HG03565 (cell line): ENCODE measurements at regions not wholly inside any gene's neighbourhood (a gene's known extent, or its start where the extent isn't known, plus 50 kb on each side); places are given as distances from the start of the nearest gene placed in this dataset.

Experiments used
- ATAC-seq: cut with Tn5 transposase; IDR thresholded peaks from one replicate; pipeline ENCODE4 v1.9.1; 2021; ENCODE audit warnings: mild to moderate bottlenecking, moderate library complexity; ENCODE audit not compliant: unreplicated experiment

GRCh38 chr2:126177479-126177878 is 478.5 kb upstream of the GYPC start:
- no peak for ATAC-seq

- ATAC-seq, result no peak
These were observed 468.3 kb upstream of the GYPC start for GRCh38 chr2:126187668-126188067.

- ATAC-seq, result no peak
These were observed 466.4 kb upstream of the GYPC start for GRCh38 chr2:126189527-126189926.

- ATAC-seq, result no peak
These were observed 455.4 kb upstream of the GYPC start for GRCh38 chr2:126200538-126200937.

- no peak for ATAC-seq
These were observed 447.7 kb upstream of the GYPC start for GRCh38 chr2:126208266-126208665.

GRCh38 chr2:126212735-126213134 is 443.2 kb upstream of the GYPC start:
- ATAC-seq, result no peak

GRCh38 chr2:126219081-126219480 is 436.9 kb upstream of the GYPC start:
- ATAC-seq, result no peak

GRCh38 chr2:126220331-126220730 is 435.6 kb upstream of the GYPC start:
- ATAC-seq, result no peak

GRCh38 chr2:126221506-126221905 is 434.5 kb upstream of the GYPC start:
- no peak for ATAC-seq

- ATAC-seq, result no peak
These were observed 433.7 kb upstream of the GYPC start for GRCh38 chr2:126222278-126222677.

- ATAC-seq, result no peak
These were observed 431.2 kb upstream of the GYPC start for GRCh38 chr2:126224776-126225175.

- peak; percentile 41 for ATAC-seq
These were observed 428.7 kb upstream of the GYPC start for GRCh38 chr2:126227250-126227649.

GRCh38 chr2:126228531-126228930 is 427.4 kb upstream of the GYPC start:
- no peak for ATAC-seq

- no peak for ATAC-seq
These were observed 417.7 kb upstream of the GYPC start for GRCh38 chr2:126238251-126238650.

- no peak for ATAC-seq
These were observed 416.5 kb upstream of the GYPC start for GRCh38 chr2:126239320-126239955.

GRCh38 chr2:126241001-126241400 is 415.0 kb upstream of the GYPC start:
- no peak for ATAC-seq

GRCh38 chr2:126241411-126241810 is 414.5 kb upstream of the GYPC start:
- no peak for ATAC-seq

- peak; percentile 56 for ATAC-seq
These were observed 411.0 kb upstream of the GYPC start for GRCh38 chr2:126244937-126245336.

- ATAC-seq, result no peak
These were observed 402.3 kb upstream of the GYPC start for GRCh38 chr2:126253669-126254068.

GRCh38 chr2:126264625-126265024 is 391.3 kb upstream of the GYPC start:
- no peak for ATAC-seq

GRCh38 chr2:126269911-126270310 is 386.0 kb upstream of the GYPC start:
- ATAC-seq, result no peak

- ATAC-seq, result no peak
These were observed 385.4 kb upstream of the GYPC start for GRCh38 chr2:126270587-126270986.

GRCh38 chr2:126272401-126272800 is 383.6 kb upstream of the GYPC start:
- ATAC-seq, result no peak
